22Rv1 (cell line): ENCODE measurements at regions not wholly inside any gene's neighbourhood (a gene's known extent, or its start where the extent isn't known, plus 50 kb on each side); places are given as distances from the start of the nearest gene placed in this dataset.

ENCODE experiments used
- CTCF ChIP-seq: fragments of 450-650 bp; IDR thresholded peaks from 2 replicates; pipeline ENCODE4 v1.5.1; 2017; ENCODE audit warnings: mild to moderate bottlenecking
- ZFX ChIP-seq: fragments of 450-650 bp; IDR thresholded peaks from 2 replicates; pipeline ENCODE4 v1.6.1; 2017; ENCODE audit warnings: antibody characterized with exemption, borderline replicate concordance

- TF ChIP-seq CTCF (no peak), ZFX (no peak)
Observed at GRCh38 chr18:37729716-37730115, 164.1 kb upstream of the CELF4 start.
